ENCODE measurements at regions not wholly inside any gene's neighbourhood (a gene's known extent, or its start where the extent isn't known, plus 50 kb on each side); places are given as distances from the start of the nearest gene placed in this dataset.

- no peak for DNase-seq
- no peaks in the 10 kb centered on the region for H3K9me3 ChIP-seq
- intact Hi-C loops (cut with DNase I) = no loop called here
- H3K27ac ChIP-seq = no peak overlapping the region
- no peak overlapping the region for H3K4me3 ChIP-seq (replicated peaks in 1 of 3)
- no peak for TF ChIP-seq CTCF (IDR thresholded peaks at IDR 0.05)
- no peak for TF ChIP-seq POLR2A (IDR thresholded peaks at IDR 0.05)
- H3K36me3 ChIP-seq = no peaks in the 10 kb centered on the region
- H3K4me1 ChIP-seq = peaks cover 0 to 13% of the 10 kb centered on the region in 2 donors
- WGBS, 2 donors = 98 to 99% methylated on average over 2 of the region's 2 CpGs
- H3K27me3 ChIP-seq = no peaks in the 10 kb centered on the region
Measured at GRCh38 chr5:125130591-125130990, 384.2 kb upstream of the ZNF608 start.

GRCh38 chr5:125134216-125135081 is 388.0 kb upstream of the ZNF608 start:
- no peak for DNase-seq
- Histone ChIP-seq H3K4me3 (replicated peaks in 1 of 3) (no peak overlapping the region), H3K36me3 (no peaks in the 10 kb centered on the region), H3K4me1 (peaks cover 0 to 6% of the 10 kb centered on the region in 2 donors), H3K27ac (no peak overlapping the region), H3K27me3 (no peaks in the 10 kb centered on the region), H3K9me3 (no peaks in the 10 kb centered on the region)
- intact Hi-C loops (cut with DNase I) = no loop called here
- TF ChIP-seq CTCF (IDR thresholded peaks at IDR 0.05) (no peak), POLR2A (IDR thresholded peaks at IDR 0.05) (no peak)
- 73 to 80% methylated on average over 3 of the region's 3 CpGs for WGBS, 2 donors

- no peaks in the 10 kb centered on the region for H3K27me3 ChIP-seq
- no peak overlapping the region for H3K4me3 ChIP-seq (replicated peaks in 1 of 3)
- DNase-seq = no peak
- H3K4me1 ChIP-seq = peaks cover 0 to 6% of the 10 kb centered on the region in 2 donors
- TF ChIP-seq CTCF (IDR thresholded peaks at IDR 0.05) = no peak
- no peak overlapping the region for H3K27ac ChIP-seq
- no peaks in the 10 kb centered on the region for H3K36me3 ChIP-seq
- no peaks in the 10 kb centered on the region for H3K9me3 ChIP-seq
- intact Hi-C loops (cut with DNase I) = no loop called here
- WGBS, 2 donors = 76 to 97% methylated on average over 3 of the region's 3 CpGs
Measured at GRCh38 chr5:125137535-125137934, 391.1 kb upstream of the ZNF608 start.

- Histone ChIP-seq H3K27me3 (no peaks in the 10 kb centered on the region), H3K27ac (no peak overlapping the region), H3K36me3 (no peaks in the 10 kb centered on the region), H3K4me1 (peaks cover 0 to under 1% of the 10 kb centered on the region in 2 donors), H3K9me3 (no peaks in the 10 kb centered on the region), H3K4me3 (replicated peaks in 1 of 3) (no peak overlapping the region)
- TF ChIP-seq CTCF (IDR thresholded peaks at IDR 0.05) = no peak
- no peak for TF ChIP-seq POLR2A (IDR thresholded peaks at IDR 0.05)
- WGBS, 2 donors = 35 to 43% methylated on average over 1 of the region's 1 CpG
- intact Hi-C loops (cut with DNase I) = no loop called here
- DNase-seq = no peak
Measured at GRCh38 chr5:125138266-125138665, 391.8 kb upstream of the ZNF608 start.

- H3K36me3 ChIP-seq = no peaks in the 10 kb centered on the region
- H3K4me1 ChIP-seq = no peaks in the 10 kb centered on the region
- 96 to 97% methylated on average over 2 of the region's 2 CpGs for WGBS, 2 donors
- TF ChIP-seq CTCF (IDR thresholded peaks at IDR 0.05) (no peak), POLR2A (IDR thresholded peaks at IDR 0.05) (no peak)
- no peak overlapping the region for H3K27ac ChIP-seq
- no peak for DNase-seq
- intact Hi-C loops (cut with DNase I) = no loop called here
- no peak overlapping the region for H3K4me3 ChIP-seq (replicated peaks in 1 of 3)
- no peaks in the 10 kb centered on the region for H3K27me3 ChIP-seq
- H3K9me3 ChIP-seq = no peaks in the 10 kb centered on the region
Measured at GRCh38 chr5:125139590-125139989, 393.2 kb upstream of the ZNF608 start.
